Breast epithelium (tissue), 3 donors: ENCODE measurements at regions not wholly inside any gene's neighbourhood (a gene's known extent, or its start where the extent isn't known, plus 50 kb on each side); places are given as distances from the start of the nearest gene placed in this dataset.

Source experiments
- POLR2A ChIP-seq: fragments of 450-650 bp; IDR thresholded peaks from one replicate; pipeline ENCODE4 v1.6.1; 2016; ENCODE audit warnings: antibody characterized with exemption, mild to moderate bottlenecking, moderate library complexity
- TF ChIP-seq, protein P1 (sequence below), 3 donors: fragments of 450-650 bp; IDR thresholded peaks; one replicate each; pipeline ENCODE4 v1.5.1; 2016 to 2017; ENCODE audit warnings: antibody characterized with exemption in 3 of 3, mild to moderate bottlenecking in 3 of 3, moderate library complexity in 3 of 3

DNA sequence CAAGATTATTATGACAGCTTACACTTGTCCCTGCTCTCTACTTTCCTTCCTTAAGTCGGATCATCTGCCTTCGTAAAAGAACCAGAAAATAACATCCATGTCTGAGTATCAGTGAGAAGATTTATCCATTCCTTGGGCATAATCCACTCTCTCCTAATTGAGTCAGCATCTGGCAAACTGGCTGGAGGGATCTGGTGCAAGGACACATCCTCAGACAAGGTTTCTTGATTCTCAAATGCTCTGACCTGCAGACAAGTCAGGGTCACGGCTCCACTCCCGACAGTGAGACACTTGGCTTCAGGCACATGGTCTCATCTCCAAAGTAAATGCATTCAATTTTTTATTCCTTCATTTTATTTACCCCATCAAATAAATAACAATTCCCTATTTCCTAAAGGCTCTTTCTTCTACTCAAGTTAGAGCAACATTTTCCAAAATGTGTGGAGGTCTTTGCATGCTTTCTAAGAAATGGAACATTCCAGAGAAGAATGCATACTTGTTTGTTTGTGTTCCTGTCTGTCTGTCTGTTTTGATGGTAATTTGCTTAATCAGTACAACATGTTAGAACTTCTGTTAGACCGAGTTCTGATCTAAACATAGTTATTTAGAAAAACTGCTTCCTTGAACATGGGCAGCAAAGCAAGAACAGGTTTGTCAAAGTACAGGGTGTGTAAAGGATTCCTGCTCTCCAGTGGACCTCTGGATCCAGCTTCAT is 246.9 kb downstream of the IRS1 start:
- TF ChIP-seq POLR2A = no peak
- TF ChIP-seq, protein P1, sequence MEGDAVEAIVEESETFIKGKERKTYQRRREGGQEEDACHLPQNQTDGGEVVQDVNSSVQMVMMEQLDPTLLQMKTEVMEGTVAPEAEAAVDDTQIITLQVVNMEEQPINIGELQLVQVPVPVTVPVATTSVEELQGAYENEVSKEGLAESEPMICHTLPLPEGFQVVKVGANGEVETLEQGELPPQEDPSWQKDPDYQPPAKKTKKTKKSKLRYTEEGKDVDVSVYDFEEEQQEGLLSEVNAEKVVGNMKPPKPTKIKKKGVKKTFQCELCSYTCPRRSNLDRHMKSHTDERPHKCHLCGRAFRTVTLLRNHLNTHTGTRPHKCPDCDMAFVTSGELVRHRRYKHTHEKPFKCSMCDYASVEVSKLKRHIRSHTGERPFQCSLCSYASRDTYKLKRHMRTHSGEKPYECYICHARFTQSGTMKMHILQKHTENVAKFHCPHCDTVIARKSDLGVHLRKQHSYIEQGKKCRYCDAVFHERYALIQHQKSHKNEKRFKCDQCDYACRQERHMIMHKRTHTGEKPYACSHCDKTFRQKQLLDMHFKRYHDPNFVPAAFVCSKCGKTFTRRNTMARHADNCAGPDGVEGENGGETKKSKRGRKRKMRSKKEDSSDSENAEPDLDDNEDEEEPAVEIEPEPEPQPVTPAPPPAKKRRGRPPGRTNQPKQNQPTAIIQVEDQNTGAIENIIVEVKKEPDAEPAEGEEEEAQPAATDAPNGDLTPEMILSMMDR (IDR thresholded peaks at IDR 0.05) = no peak
